Epithelial cell of esophagus (primary cell): ENCODE measurements at regions not wholly inside any gene's neighbourhood (a gene's known extent, or its start where the extent isn't known, plus 50 kb on each side); places are given as distances from the start of the nearest gene placed in this dataset.

Experiments used
- DNase-seq: peaks from one replicate; pipeline ENCODE4 v3.0.0; 2010; ENCODE audit warnings: low read depth
- H3K4me3 ChIP-seq: 2 replicates; pipeline ENCODE4 v1.5.1; 2011; ENCODE audit warnings: mild to moderate bottlenecking, low read length, control low read depth
- TF ChIP-seq, protein P1 (sequence below): IDR thresholded peaks from 2 replicates; pipeline ENCODE4 v1.5.1; 2011; ENCODE audit warnings: low read depth, mild to moderate bottlenecking, low read length, control low read depth, inconsistent platforms; ENCODE audit not compliant: insufficient read depth; ENCODE audit errors: missing control alignments

GRCh38 chr4:12929784-12930183 lies 554.4 kb downstream of the RAB28 start:
- TF ChIP-seq, protein P1, sequence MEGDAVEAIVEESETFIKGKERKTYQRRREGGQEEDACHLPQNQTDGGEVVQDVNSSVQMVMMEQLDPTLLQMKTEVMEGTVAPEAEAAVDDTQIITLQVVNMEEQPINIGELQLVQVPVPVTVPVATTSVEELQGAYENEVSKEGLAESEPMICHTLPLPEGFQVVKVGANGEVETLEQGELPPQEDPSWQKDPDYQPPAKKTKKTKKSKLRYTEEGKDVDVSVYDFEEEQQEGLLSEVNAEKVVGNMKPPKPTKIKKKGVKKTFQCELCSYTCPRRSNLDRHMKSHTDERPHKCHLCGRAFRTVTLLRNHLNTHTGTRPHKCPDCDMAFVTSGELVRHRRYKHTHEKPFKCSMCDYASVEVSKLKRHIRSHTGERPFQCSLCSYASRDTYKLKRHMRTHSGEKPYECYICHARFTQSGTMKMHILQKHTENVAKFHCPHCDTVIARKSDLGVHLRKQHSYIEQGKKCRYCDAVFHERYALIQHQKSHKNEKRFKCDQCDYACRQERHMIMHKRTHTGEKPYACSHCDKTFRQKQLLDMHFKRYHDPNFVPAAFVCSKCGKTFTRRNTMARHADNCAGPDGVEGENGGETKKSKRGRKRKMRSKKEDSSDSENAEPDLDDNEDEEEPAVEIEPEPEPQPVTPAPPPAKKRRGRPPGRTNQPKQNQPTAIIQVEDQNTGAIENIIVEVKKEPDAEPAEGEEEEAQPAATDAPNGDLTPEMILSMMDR: no peak
- no peak overlapping the region for H3K4me3 ChIP-seq
- no peak for DNase-seq

GRCh38 chr4:12928751-12929150 lies 555.4 kb downstream of the RAB28 start:
- TF ChIP-seq, protein P1: no peak
- no peak for DNase-seq
- H3K4me3 ChIP-seq: no peak overlapping the region

- DNase-seq: no peak
- TF ChIP-seq, protein P1: no peak
Measured at GRCh38 chr4:12926189-12927066, 557.7 kb downstream of the RAB28 start.

GRCh38 chr4:12924728-12925320 lies 559.3 kb downstream of the RAB28 start:
- TF ChIP-seq, protein P1: no peak
- H3K4me3 ChIP-seq: no peak overlapping the region
- no peak for DNase-seq

More at GRCh38 chr4:12926189-12927066, 557.7 kb downstream of the RAB28 start:
- H3K4me3 ChIP-seq: no peak overlapping the region

- no peak overlapping the region for H3K4me3 ChIP-seq
- TF ChIP-seq, protein P1: no peak
- DNase-seq: no peak
Measured at GRCh38 chr4:12924253-12924652, 559.9 kb downstream of the RAB28 start.

- no peak for DNase-seq
- TF ChIP-seq, protein P1: no peak
- H3K4me3 ChIP-seq: no peak overlapping the region
Measured at GRCh38 chr4:12912896-12913418, 571.2 kb downstream of the RAB28 start.
